HG03159 (cell line): ENCODE measurements at regions not wholly inside any gene's neighbourhood (a gene's known extent, or its start where the extent isn't known, plus 50 kb on each side); places are given as distances from the start of the nearest gene placed in this dataset.
"Not testable (repeated sequence)": the region's sequence is repeated elsewhere in the genome, so short reads cannot be mapped to it uniquely, and the experiment has no call there.

ENCODE experiments used
- ATAC-seq: cut with Tn5 transposase; IDR thresholded peaks from one replicate; pipeline ENCODE4 v1.9.1; 2021; ENCODE audit warnings: mild to moderate bottlenecking, moderate library complexity; ENCODE audit not compliant: unreplicated experiment

DNA sequence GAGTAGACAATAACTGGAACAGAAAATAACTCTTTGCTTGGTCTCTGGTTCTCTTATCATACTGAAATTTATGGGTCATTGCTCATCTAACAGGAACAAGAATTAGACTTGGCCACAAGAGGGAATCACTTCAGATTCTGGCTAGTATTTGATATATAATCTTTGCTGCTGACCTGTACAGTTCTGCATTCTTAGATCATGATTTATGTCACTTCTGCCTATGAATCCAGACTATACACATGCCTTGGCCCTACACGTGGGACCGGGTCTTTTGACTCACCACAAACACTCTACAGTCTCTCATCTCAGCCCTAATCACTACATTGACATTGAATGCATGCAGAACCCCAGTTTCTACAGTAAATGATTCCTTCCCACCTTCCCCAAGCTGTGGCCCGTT lies 162.5 kb upstream of the SOX2 start:
- no peak for ATAC-seq

DNA sequence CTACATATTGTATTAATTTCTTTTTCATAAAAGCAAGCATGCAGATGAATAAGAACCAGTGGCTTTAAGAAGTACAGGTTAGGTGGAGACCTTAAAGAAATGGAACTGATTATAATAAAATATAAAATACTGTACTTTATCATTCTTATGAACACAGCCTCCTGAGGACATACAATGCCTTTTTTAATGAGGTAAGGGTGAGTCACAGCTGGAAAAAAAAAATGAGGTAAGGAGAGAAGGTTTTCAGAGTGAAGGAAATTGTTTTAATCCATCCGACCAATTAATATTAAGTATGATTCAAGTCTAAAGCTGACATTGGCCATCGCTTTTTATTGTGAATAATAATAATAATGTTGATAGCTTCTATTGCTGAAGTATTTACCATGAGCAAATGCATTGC lies 170.3 kb upstream of the SOX2 start:
- no peak for ATAC-seq

DNA sequence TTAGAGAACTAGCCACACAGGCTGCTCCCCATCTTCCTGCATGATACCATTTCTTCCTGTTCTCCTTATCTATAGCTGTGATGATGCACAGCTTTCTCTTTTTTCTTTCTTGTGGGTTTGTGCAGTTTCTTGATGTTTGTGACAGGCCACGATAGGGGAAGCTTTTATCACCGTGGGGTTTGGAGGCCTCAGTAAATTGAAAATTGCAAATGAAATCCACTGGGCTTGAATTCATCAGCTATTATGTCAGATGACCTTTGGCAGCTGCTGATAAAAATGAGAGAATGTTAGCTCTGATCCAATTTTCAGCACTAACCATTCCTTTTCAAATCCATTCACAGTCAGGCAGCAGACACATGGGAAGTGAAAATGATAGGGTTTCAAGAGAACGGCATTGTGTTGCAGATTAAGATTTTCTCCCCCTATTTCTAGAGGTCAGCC lies 176.9 kb upstream of the SOX2 start:
- ATAC-seq, result no peak

DNA sequence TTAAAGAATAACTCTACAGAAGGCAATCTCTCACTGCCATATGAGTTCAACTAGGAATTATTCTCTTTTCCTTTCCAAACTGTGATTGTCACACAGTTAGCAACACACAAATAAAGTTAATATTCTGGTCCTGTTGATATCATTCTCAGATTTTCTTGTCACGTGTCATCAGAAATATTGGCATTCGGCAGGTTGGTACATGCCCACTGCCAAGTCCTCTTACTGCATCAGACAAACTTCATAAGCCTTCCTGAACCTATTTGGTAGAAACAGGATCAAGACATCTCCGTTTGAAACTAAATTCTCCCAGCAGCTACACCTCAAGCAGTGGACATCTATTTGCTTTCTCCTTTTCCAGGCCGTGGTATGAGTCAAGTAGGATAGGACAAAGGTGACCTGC lies 177.9 kb upstream of the SOX2 start:
- ATAC-seq, result no peak

DNA sequence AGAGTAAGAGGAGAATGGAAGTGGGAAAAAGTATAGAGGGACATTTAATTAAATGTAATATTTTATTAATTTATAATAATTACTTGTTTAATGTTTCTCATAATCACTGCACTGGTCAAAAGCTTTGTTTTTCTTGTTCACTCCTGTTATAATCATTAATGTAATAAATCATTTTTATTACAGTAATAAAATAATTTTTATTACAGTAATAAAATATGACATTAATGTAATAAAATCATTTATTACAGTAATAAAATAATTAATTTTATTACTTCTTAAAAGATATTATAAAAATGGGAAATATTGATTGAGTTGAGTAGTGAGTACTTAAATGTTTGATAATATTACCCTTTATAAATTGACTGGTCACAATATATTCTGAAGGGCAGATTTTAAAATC lies 181.1 kb upstream of the SOX2 start:
- no peak for ATAC-seq

DNA sequence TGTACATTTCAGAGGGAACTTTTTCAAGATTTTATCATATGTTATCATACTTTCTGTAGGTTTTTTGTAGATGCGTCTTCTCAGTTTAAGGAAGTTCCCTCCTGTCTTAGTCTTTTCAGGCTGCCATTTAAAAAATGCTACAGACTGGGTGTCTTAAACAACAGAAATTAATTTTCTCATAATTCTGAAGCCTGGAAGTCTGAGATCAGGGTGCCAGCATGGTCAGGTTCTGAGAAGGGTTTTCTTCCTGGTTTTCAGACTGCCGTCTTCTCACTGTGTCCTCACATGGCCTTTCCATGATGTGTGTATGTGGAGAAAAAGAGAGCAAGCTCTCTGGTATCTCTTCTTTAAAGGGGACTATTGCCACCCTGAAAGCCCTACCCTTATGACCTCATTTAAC lies 189.9 kb upstream of the SOX2 start:
- ATAC-seq, result no peak

DNA sequence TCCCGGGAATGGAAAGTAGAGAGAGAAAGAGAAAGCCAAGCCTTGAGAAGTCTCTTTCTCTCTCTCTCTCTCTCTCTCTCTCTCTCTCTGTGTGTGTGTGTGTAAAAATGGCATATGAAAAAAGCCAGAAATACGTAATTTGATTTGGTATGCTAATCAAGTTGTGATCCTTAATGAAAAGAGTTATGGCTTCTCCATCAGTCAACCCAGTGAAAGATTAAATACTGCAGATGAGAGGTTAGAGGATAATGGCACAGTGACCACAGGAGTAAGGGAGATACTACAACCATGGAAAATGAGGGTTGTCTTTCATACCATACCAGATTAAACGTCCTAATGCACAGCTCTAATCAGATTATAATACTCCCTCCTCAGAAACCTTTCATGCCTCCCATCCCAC lies 193.5 kb upstream of the SOX2 start:
- no peak for ATAC-seq

DNA sequence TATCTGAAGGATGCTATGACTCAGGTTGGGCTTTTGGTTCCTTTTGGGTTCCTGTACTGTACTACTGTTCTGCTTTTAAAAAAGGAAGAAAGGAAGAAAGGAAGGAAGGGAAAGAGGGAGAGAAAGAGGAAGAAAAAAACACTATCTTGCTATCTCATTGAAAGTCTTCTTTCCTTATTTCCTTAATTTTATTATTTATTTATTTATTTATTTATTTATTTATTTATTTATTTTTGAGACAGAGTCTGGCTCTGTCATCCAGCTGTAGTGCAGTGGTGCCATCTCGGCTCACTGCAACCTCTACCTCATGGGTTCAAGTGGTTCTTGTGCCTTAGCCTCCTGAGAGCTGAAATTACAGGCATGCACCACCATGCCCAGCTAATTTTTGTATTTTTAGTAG lies 198.9 kb upstream of the SOX2 start:
- no peak for ATAC-seq

DNA sequence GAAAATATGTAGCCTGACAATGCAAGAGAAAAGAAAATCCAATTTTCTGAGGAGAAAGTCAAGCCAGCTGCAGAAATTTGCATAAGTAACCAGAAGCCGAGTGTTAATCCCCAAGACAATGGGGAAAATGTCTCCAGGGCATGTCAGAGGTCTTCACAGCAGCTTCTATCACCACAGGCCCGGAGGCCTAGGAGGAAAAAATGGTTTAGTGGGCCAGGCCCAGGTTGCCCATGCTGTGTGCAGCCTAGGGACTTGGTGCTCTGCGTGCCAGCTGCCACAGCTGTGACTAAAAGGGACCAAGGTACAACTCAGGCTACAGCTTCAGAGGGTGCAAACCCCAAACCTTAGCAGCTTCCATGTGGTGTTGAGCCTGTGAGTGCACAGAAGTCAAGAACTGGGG lies 201.2 kb upstream of the SOX2 start:
- no peak for ATAC-seq

DNA sequence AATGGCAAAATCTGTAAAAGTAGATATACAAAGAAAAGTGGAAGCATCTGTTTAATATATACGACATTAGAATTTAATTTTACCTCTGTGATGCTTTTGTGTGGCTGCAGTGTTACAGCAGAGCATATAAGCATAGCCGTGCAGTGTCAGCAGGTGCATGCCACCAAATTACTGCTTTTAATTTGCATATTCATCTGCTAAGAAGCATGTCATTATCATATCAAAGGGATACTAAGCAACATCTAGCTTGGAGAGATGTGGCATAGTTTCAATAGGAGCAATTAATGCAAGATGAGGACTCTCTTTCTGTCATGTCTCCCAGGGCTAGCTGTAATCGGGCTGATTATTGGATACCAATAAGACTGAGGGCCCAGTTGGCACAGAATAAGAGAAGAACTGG lies 214.4 kb upstream of the SOX2 start:
- no peak for ATAC-seq

DNA sequence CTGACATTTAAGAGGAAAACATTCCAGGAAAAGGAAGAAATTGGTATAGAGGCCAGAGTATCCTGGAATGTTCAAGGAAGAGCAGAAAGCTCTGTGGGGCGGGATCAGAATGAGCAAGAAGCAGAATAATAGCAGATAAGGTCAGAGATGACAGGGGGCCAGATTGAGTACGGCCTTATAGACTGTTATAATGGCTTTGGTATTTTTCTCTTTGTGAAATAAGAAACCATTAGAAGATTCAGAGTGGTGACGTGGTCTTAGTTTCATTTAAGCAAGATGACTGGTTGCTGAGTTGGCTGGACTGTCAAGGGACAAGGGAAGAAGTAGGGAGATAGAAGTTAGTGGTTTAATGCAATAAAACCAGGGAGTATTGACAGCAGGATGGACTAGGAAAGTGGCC lies 218.3 kb upstream of the SOX2 start:
- ATAC-seq, result no peak

DNA sequence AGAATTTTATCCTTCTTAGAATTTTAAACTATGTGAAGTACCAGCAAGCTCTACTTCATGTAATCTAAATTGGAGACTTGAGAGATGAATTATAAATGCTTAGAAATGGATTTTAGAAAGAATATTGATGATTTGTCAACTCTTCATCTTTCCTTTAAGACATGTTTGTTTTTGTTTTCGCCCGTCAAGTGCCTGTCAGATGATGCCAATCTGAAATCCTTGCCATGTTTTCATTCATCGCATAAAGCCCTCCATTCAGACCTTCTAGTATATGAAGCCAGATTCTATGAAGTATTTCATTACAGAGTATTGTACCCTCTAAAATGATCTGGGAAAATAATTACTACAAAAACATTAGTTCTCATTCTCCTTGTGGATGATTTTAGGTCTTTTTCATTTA lies 223.2 kb upstream of the SOX2 start:
- ATAC-seq, result no peak

DNA sequence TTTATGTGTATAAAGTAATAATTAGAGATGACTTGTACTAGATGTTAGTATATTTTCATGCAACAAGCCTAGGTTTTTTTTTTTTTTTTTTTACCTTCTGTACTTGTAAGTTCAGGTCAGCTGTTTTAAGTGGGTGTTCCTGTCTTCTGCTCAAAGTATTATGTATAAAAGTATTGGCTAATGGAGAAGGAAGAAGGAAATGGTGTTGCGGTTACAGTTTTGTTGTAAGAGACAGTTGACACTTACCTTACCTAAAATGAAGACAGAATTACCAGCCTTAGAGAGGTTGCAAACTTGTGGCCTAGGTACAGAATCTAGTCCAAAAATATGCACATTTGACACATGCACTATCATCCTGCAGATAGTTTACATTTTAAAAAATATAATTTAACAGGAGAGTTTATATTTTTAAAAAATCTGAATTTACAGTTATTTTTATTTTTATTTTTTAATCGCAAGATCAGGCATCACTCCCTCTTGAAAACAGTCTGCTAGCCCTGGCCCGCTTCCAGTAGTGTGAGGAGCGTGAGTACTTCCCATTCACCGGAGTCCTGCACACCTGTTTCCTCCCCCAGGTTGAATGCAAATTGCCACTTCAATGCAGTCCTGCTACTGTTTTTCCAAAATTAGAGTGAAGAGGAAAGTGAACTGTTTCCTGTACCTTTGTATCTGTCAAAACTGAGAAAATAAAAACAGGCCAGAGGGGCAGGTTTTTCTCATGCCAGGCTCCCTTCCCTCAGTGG lies 224.3 kb upstream of the SOX2 start:
- ATAC-seq, result no peak

DNA sequence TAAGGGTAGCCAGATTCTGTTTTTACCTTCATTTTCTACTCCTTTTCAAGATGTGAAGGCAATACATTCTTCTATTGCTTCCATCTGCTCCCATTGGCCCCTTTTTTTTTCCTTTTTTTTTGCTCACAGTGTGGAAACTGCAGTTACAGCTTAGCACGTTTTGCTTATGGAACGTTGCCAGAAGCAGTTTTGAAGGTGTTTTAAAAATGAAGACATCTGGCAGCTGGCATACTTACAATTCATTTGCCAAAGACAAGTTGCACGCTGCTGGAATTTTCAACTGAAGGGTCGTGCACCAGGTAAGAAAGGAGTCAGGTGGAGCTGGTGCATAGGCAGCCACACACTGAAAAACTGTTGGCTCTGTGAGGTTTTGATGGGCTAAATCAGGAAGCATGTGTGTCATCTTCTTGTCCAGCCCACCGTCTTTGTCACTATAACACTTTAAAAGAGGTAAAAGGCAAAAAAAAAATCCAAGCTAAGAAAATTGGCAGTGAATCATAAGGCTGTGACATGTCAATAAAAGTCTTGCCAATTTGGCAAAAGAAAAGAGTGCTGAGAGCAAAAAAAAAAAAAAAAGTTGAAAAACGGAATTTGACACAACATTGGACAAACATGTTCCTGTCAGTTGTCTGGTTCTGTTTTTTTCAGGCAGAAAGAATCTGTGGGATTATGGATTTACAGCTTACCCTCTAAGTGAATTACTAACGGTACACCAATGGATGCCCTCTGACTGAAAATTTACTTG lies 225.4 kb upstream of the SOX2 start:
- ATAC-seq, result no peak

DNA sequence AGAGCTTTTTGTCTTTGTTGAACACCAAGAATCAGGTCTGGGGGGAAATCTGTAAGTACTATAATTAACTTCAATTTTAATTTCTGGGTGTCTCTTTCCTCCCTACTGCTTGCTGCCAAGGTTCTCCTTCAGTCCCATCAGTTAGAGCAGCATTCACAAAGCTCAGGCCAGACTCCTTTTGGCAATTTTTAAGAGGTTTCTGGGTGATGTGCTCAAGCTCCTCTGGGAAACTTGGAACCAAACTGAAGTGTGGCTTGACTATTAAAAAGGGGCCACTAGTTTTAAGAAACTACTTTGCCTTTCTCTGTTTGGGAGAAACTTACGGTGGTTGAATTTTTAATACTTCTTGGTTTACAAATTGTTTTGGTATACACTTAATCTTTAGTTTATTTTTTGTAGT lies 227.7 kb upstream of the SOX2 start:
- no peak for ATAC-seq

DNA sequence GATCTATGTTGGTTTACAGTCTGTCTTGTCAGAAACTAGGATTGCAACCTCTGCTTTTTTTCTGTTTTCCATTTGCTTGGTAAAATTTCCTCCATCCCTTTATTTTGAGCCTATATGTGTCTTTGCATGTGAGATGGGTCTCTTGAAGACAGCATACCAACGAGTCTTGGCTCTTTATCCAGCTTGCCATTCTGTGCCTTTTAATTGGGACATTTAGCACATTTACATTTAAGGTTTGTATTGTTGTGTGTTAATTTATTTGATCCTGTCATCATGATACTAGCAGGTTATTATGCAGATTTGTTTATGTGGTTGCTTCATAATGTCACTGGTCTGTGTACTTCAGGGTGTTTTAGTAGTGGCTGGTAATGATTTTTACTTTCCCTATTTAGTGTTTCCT lies 236.6 kb upstream of the SOX2 start:
- not testable (repeated sequence) for ATAC-seq

DNA sequence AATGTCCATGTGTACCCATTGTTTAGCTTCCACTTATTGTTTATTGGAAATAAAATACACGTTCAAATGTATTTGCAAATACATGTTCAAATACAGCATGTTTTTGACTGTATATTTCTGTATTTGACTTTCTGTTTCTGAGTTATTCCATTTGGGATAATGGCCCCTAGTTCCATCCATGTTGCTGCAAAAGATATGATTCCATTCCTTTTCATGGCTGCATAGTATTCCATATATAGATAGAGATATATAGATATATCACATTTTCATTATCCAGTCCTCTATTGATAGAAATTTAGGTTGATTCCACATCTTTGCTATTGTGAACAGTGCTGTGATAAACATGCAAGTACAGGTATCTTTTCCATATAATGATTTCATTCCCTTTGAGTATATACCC lies 241.4 kb upstream of the SOX2 start:
- no peak for ATAC-seq

DNA sequence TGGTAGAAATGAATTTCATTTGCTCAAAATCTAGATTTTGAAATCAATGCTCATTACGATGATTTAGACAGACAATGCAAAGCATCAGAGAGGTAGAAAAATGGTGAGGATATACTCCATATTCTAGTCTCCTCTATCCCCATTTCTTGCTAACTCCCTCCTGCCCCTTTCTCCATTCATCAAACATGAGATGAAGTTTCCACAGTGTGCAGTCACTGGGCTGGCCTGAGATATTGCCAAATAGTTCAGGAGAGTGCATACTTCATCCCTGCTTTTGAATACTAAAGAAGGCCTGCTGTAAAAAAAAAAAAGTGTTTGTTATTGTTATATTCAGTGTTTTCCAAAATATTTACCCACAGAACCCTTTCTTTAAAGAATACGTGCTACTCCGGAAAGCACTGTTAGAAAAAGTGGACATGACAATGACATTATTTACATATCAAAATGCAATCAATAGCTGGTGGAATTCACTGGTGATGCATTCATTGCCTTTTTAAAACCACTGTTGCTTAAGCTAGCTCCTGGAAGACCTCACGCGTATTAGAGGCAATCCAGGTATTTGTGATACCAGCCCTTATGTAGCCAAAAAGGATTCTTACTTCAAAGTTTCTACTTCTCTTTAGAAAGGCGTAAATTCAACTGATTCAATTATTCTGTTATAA lies 247.6 kb upstream of the SOX2 start:
- ATAC-seq, result no peak

DNA sequence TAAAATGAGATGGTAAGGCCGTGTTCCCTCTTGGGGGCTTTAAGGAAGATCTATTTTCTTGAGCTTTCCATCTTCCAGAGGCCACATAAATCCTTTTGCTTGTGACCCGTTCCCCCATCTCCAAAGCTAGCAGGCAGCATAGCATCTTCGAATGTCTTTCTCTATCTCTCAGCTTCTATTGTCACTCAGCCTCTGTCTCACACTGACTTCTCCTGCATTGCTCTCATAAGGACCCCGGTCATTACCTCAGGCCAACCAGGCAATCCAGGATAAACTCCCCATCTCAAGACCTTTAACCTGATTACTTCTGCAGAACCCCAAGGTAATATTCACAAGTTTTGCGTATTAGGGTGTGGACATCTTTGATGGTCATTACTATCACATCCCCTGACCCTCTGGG lies 250.3 kb upstream of the SOX2 start:
- no peak for ATAC-seq

DNA sequence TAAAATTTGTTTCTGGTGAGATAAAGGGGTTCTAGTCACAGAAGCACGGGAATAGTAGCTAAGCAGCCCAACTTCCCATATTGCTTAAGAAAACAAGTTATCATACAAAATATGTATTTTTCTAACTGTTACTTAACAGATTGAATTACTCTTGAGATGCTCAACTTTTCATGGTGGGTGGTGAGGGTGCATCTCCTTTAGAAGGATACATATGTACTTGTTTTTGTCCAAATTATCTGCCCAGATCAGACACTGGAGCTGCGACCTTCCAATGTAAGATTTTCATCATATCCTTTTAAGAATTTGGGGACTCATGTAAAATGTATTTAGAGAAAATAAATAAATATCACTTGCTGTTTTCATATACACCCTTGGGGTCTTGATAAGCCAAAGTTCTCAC lies 252.2 kb upstream of the SOX2 start:
- ATAC-seq, result no peak

DNA sequence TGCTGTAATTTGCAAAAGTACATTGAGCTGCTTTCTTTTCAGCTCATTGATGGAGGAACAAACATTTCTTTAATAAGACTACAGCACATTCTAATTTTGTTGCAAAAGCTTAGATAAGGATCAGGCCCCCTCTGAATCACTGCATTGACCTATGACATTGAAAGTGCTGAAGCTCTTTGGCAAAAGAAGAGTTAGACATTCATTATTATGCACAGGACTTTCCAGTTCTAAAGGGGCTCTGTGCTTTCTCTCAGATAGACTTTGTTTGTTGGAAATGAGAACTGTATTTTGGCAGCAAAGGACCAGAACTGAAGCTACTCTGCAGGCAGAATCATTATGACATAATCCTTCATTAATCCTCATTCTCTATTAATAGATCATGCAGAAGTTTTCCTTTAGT lies 252.9 kb upstream of the SOX2 start:
- ATAC-seq, result no peak

DNA sequence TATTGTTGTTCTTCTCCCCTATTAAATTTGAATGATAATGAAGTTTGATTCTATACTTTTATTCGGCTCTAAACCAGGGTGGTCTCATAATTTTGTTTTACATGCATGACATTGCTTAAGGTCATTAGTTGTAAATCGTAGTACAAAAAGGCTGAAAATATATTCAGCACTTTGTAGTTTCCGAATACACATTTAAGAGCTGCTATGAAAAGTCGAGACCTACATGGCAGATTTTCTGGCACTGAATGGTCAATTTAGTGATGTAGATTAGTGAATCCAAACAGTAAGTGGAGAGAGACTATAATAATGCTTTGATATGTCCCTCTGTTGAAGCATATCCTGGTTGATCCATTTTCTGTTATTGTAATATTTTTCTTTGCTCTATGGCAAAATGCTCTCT lies 254.0 kb upstream of the SOX2 start:
- ATAC-seq, result no peak
